Natural killer cell (primary cell): ENCODE measurements at regions not wholly inside any gene's neighbourhood (a gene's known extent, or its start where the extent isn't known, plus 50 kb on each side); places are given as distances from the start of the nearest gene placed in this dataset.

Experiments
- ATAC-seq, 3 donors: fragments of 150-1000 bp in 2 of 3; fragments of 200-7000 bp in 1 of 3; cut with Tn5 transposase; 1 replicate in 1 of 3; 2 replicates in 2 of 3; pipeline ENCODE4 v1.10.0; 2021; ENCODE audit warnings: mild to moderate bottlenecking in 2 of 3, moderate library complexity in 2 of 3
- DNase-seq, 2 donors: peaks; one replicate each; pipeline versions ENCODE4 v3.0.0 to v3.0.0-alpha.2; 2013 to 2021; ENCODE audit warnings: mixed read lengths in 1 of 2
- H3K27ac ChIP-seq: one replicate; pipeline ENCODE4 v1.5.1; 2013; ENCODE audit warnings: mild to moderate bottlenecking, low read length
- H3K27me3 ChIP-seq: one replicate; pipeline ENCODE4 v1.6.1; 2013; ENCODE audit warnings: low read length; ENCODE audit not compliant: control insufficient read depth, insufficient read depth
- H3K36me3 ChIP-seq: one replicate; pipeline ENCODE4 v1.6.1; 2013; ENCODE audit warnings: low read length; ENCODE audit not compliant: control insufficient read depth, insufficient read depth
- H3K4me1 ChIP-seq: one replicate; pipeline ENCODE4 v1.6.1; 2013; ENCODE audit warnings: low read length; ENCODE audit not compliant: control insufficient read depth, insufficient read depth
- H3K4me3 ChIP-seq: one replicate; pipeline ENCODE4 v1.5.1; 2013; ENCODE audit warnings: low read length
- H3K9me3 ChIP-seq: one replicate; pipeline ENCODE4 v1.6.1; 2013; ENCODE audit warnings: low read length; ENCODE audit not compliant: control insufficient read depth, insufficient read depth
- H3K27ac Mint-ChIP-seq, 2 donors: one replicate each; pipeline ENCODE4 v1.8.0; 2022; ENCODE audit warnings: mild to moderate bottlenecking in 2 of 2, mixed read lengths in 2 of 2, moderate library complexity in 1 of 2
- H3K27me3 Mint-ChIP-seq, 2 donors: one replicate each; pipeline ENCODE4 v1.8.0; 2022; ENCODE audit warnings: low read depth in 2 of 2, mixed read lengths in 2 of 2
- H3K36me3 Mint-ChIP-seq: one replicate; pipeline ENCODE4 v1.8.0; 2022; ENCODE audit warnings: mixed read lengths
- H3K4me1 Mint-ChIP-seq, 2 donors: one replicate each; pipeline ENCODE4 v1.8.0; 2022; ENCODE audit warnings: mixed read lengths in 2 of 2
- H3K4me3 Mint-ChIP-seq: one replicate; pipeline ENCODE4 v1.8.0; 2022; ENCODE audit warnings: mild to moderate bottlenecking, moderate library complexity, mixed read lengths
- H3K9me3 Mint-ChIP-seq, 2 donors: one replicate each; pipeline ENCODE4 v1.8.0; 2022; ENCODE audit warnings: mixed read lengths in 2 of 2
- CTCF ChIP-seq: fragments of 200-600 bp; IDR thresholded peaks from one replicate; pipeline ENCODE4 v1.8.0; 2022; ENCODE audit warnings: antibody characterized with exemption
- WGBS: methylation state at CpG from one replicate; pipeline ENCODE4 v1.1.7; 2013; ENCODE audit warnings: missing lambda C conversion rate; ENCODE audit not compliant: insufficient coverage; 5-methylcytosine and 5-hydroxymethylcytosine counted together
- intact Hi-C: fragments of 100-400 bp; cut with micrococcal nuclease; formaldehyde crosslinking; loops from one replicate; pipeline ENCODE4 v1.14.2; 2022

GRCh38 chr16:22739077-22739476 lies 74.9 kb upstream of the HS3ST2 start:
- no peaks in the 10 kb centered on the region for H3K36me3 Mint-ChIP-seq

GRCh38 chr16:22743401-22743800 lies 70.6 kb upstream of the HS3ST2 start:
- no peaks in the 10 kb centered on the region for H3K36me3 ChIP-seq
- intact Hi-C loops = no loop called here
- no peak overlapping the region for H3K4me3 ChIP-seq
- no peaks in the 10 kb centered on the region for H3K27me3 ChIP-seq
- Mint-ChIP-seq H3K36me3 (no peaks in the 10 kb centered on the region), H3K27me3 (peaks cover 16 to 38% of the 10 kb centered on the region in 2 donors), H3K9me3 (peaks cover 4% of the 10 kb centered on the region in 2 donors), H3K4me3 (no peak overlapping the region), H3K27ac (no peak overlapping the region), H3K4me1 (no peaks in the 10 kb centered on the region)
- H3K27ac ChIP-seq = no peak overlapping the region
- WGBS = no CpG with 5 or more reads among the region's 4 CpGs
- no peak for ATAC-seq
- no peaks in the 10 kb centered on the region for H3K9me3 ChIP-seq
- no peaks in the 10 kb centered on the region for H3K4me1 ChIP-seq
- no peak for DNase-seq
- TF ChIP-seq CTCF = no peak

More at GRCh38 chr16:22739077-22739476, 74.9 kb upstream of the HS3ST2 start:
- peaks cover 0 to 2% of the 10 kb centered on the region in 2 donors for H3K9me3 Mint-ChIP-seq
- no peak overlapping the region for H3K4me3 Mint-ChIP-seq
- intact Hi-C loops = no loop called here
- no peaks in the 10 kb centered on the region for H3K4me1 ChIP-seq
- no peak overlapping the region for H3K27ac Mint-ChIP-seq
- ATAC-seq (no peak), DNase-seq (no peak)
- H3K4me3 ChIP-seq = no peak overlapping the region
- H3K27ac ChIP-seq = no peak overlapping the region
- no peaks in the 10 kb centered on the region for H3K27me3 ChIP-seq
- H3K36me3 ChIP-seq = no peaks in the 10 kb centered on the region
- H3K27me3 Mint-ChIP-seq = peaks cover 6 to 11% of the 10 kb centered on the region in 2 donors
- H3K4me1 Mint-ChIP-seq = no peaks in the 10 kb centered on the region
- no peaks in the 10 kb centered on the region for H3K9me3 ChIP-seq
- TF ChIP-seq CTCF = no peak
- WGBS = 56% methylated on average over 3 of the region's 3 CpGs

GRCh38 chr16:22751104-22751667 lies 62.8 kb upstream of the HS3ST2 start:
- peaks cover 0 to 4% of the 10 kb centered on the region in 2 donors for H3K9me3 Mint-ChIP-seq
- DNase-seq (no peak), ATAC-seq (no peak)

More at GRCh38 chr16:22751104-22751667, 62.8 kb upstream of the HS3ST2 start:
- Histone ChIP-seq H3K9me3 (no peaks in the 10 kb centered on the region), H3K27me3 (no peaks in the 10 kb centered on the region), H3K27ac (no peak overlapping the region), H3K36me3 (no peaks in the 10 kb centered on the region), H3K4me1 (no peaks in the 10 kb centered on the region), H3K4me3 (no peak overlapping the region)
- WGBS = 66% methylated on average over 5 of the region's 5 CpGs
- H3K36me3 Mint-ChIP-seq = no peaks in the 10 kb centered on the region
- no peak for TF ChIP-seq CTCF
- H3K4me1 Mint-ChIP-seq = no peaks in the 10 kb centered on the region
- H3K4me3 Mint-ChIP-seq = no peak overlapping the region
- H3K27ac Mint-ChIP-seq = no peak overlapping the region
- intact Hi-C loops = no loop called here
- peaks cover 14 to 38% of the 10 kb centered on the region in 2 donors for H3K27me3 Mint-ChIP-seq
